A673 (cell line): ENCODE measurements at regions not wholly inside any gene's neighbourhood (a gene's known extent, or its start where the extent isn't known, plus 50 kb on each side); places are given as distances from the start of the nearest gene placed in this dataset.
A peak's percentile ranks its signal among the peaks of the same experiment; 100 is the strongest.

Source experiments
- BruUV-seq: library from RNA; stranded (reverse); fragments of 400-500 nt; replicated peaks from 2 replicates; lab custom pipeline; 2021; lab: Mats Ljungman, UMichigan
- CTCF ChIA-PET: fragments of 300-600 bp; sonication (Branson Sonifier 250); formaldehyde crosslinking; loops from one replicate; lab custom pipeline; 2022; ENCODE audit warnings: antibody characterized with exemption; lab: Charles Lee
- POLR2A ChIA-PET: fragments of 300-600 bp; sonication (Branson Sonifier 250); formaldehyde crosslinking; loops from one replicate; lab custom pipeline; 2022; ENCODE audit warnings: antibody characterized with exemption; ENCODE audit not compliant: low non-redundant PET; lab: Charles Lee
- DNase-seq: peaks from one replicate; pipeline ENCODE4 v3.0.0-alpha.2; 2015; ENCODE audit warnings: low spot score
- H3K27ac ChIP-seq: fragments of 200-600 bp; sonication (generic); 2 replicates; pipeline ENCODE4 v1.5.1; 2016; ENCODE audit warnings: mixed run types, low read depth, mild to moderate bottlenecking, mixed read lengths, antibody characterized with exemption, low read length; ENCODE audit not compliant: poor library complexity, severe bottlenecking
- H3K27me3 ChIP-seq: fragments of 200-600 bp; sonication (generic); replicated peaks from 2 replicates; pipeline ENCODE4 v1.6.1; 2017; ENCODE audit warnings: mixed run types, low read depth, mild to moderate bottlenecking, mixed read lengths, antibody characterized with exemption, low read length; ENCODE audit not compliant: insufficient read depth, poor library complexity
- H3K36me3 ChIP-seq: fragments of 200-600 bp; sonication (generic); 2 replicates; pipeline ENCODE4 v1.6.1; 2016; ENCODE audit warnings: mixed run types, mild to moderate bottlenecking, mixed read lengths, antibody characterized with exemption, low read length; ENCODE audit not compliant: insufficient read depth, poor library complexity, severe bottlenecking
- H3K4me1 ChIP-seq: fragments of 200-600 bp; sonication (generic); 2 replicates; pipeline ENCODE4 v1.6.1; 2017; ENCODE audit warnings: mixed run types, mild to moderate bottlenecking, mixed read lengths, antibody characterized with exemption, low read length; ENCODE audit not compliant: insufficient read depth, poor library complexity, severe bottlenecking
- H3K4me3 ChIP-seq: fragments of 200-600 bp; sonication (generic); 2 replicates; pipeline ENCODE4 v1.5.1; 2016; ENCODE audit warnings: low read depth, mixed run types, mild to moderate bottlenecking, mixed read lengths, low read length; ENCODE audit not compliant: poor library complexity, severe bottlenecking
- H3K9me3 ChIP-seq: fragments of 200-600 bp; sonication (generic); 2 replicates; pipeline ENCODE4 v1.6.1; 2016; ENCODE audit warnings: mixed run types, low read depth, mild to moderate bottlenecking, mixed read lengths, antibody characterized with exemption, low read length; ENCODE audit not compliant: poor library complexity, severe bottlenecking
- CTCF ChIP-seq: fragments of 300-800, 200-600 bp; sonication (generic); conservative IDR thresholded peaks from 2 replicates; pipeline ENCODE4 v1.5.1; 2017; ENCODE audit warnings: low read depth, mild to moderate bottlenecking, antibody characterized with exemption, low read length, moderate library complexity, mixed read lengths
- EZH2 ChIP-seq: fragments of 200-600 bp; sonication (generic); IDR thresholded peaks from 2 replicates; pipeline ENCODE4 v1.6.1; 2017; ENCODE audit warnings: borderline replicate concordance, low read depth, mild to moderate bottlenecking, mixed read lengths, antibody characterized with exemption, low read length; ENCODE audit not compliant: poor library complexity, severe bottlenecking
- intact Hi-C: fragments of 100-400 bp; cut with micrococcal nuclease; formaldehyde crosslinking; loops from one replicate; pipeline ENCODE4 v1.10.0; 2022; ENCODE audit not compliant: unreplicated experiment

GRCh38 chr13:111038887-111039286 is 76.2 kb upstream of the ARHGEF7 start:
- H3K9me3 ChIP-seq, result no peaks in the 10 kb centered on the region
- BruUV-seq, result no TSS peak
- POLR2A ChIA-PET, result no interaction called here
- CTCF ChIA-PET, result no interaction called here
- DNase-seq, result no peak
- no peak for TF ChIP-seq CTCF
- no peak overlapping the region for H3K4me3 ChIP-seq
- H3K36me3 ChIP-seq, result no peaks in the 10 kb centered on the region
- H3K27me3 ChIP-seq, result peaks cover 85% of the 10 kb centered on the region
- no peaks in the 10 kb centered on the region for H3K4me1 ChIP-seq
- H3K27ac ChIP-seq, result no peak overlapping the region
- intact Hi-C loops, result no loop called here

- no TSS peak for BruUV-seq
- DNase-seq, result no peak
- CTCF ChIA-PET, result no interaction called here
- H3K9me3 ChIP-seq, result no peaks in the 10 kb centered on the region
- peaks cover 94% of the 10 kb centered on the region for H3K27me3 ChIP-seq
- peak; percentile 30; the same call in 1 of the 2 replicates for TF ChIP-seq CTCF
- peak; percentile 37 for TF ChIP-seq EZH2
- POLR2A ChIA-PET, result no interaction called here
- intact Hi-C loops, result no loop called here
- no peaks in the 10 kb centered on the region for H3K4me1 ChIP-seq
- H3K27ac ChIP-seq, result no peak overlapping the region
- H3K4me3 ChIP-seq, result no peak overlapping the region
- no peaks in the 10 kb centered on the region for H3K36me3 ChIP-seq
These were observed 77.2 kb upstream of the ARHGEF7 start for GRCh38 chr13:111037927-111038326.

- TF ChIP-seq CTCF (no peak), EZH2 (no peak)
- Histone ChIP-seq H3K27ac (no peak overlapping the region), H3K27me3 (peaks cover 92% of the 10 kb centered on the region), H3K4me1 (no peaks in the 10 kb centered on the region), H3K9me3 (no peaks in the 10 kb centered on the region), H3K4me3 (no peak overlapping the region), H3K36me3 (no peaks in the 10 kb centered on the region)
- CTCF ChIA-PET, result no interaction called here
- POLR2A ChIA-PET, result interaction anchor here (0.6 kb wide), 1 partner anchor 17 kb away, joined by 6 read pairs; no protein-coding TSS in a partner anchor
- BruUV-seq, result no TSS peak
- intact Hi-C loops, result no loop called here
- no peak for DNase-seq
These were observed 78.4 kb upstream of the ARHGEF7 start for GRCh38 chr13:111036665-111037064.
